ENCODE measurements at regions not wholly inside any gene's neighbourhood (a gene's known extent, or its start where the extent isn't known, plus 50 kb on each side); places are given as distances from the start of the nearest gene placed in this dataset.

- ATAC-seq (no peak), DNase-seq (ENCODE audit: extremely low read depth in 1 of 4, low spot score in 3 of 4) (no peak), FAIRE-seq (no peak)
- no TSS peak for BruUV-seq (replicated peaks)
- 0% methylated on average over 1 of the region's 1 CpG for WGBS (ENCODE audit: insufficient coverage, low coverage, missing lambda C conversion rate)
- Histone ChIP-seq H3K27me3 (ENCODE audit: control insufficient read depth in 2 of 2, insufficient read depth in 2 of 2, low read length in 2 of 2) (no peaks in the 10 kb centered on the region), H3K9me3 (replicated peaks; ENCODE audit: control insufficient read depth, insufficient read depth, low read depth, low read length) (no peaks in the 10 kb centered on the region; the same call in 1 of the 2 replicates), H3K4me3 (no peak overlapping the region), H4K20me1 (replicated peaks; ENCODE audit: control insufficient read depth, insufficient read depth, low read length) (no peaks in the 10 kb centered on the region), H3K79me2 (ENCODE audit: control insufficient read depth, insufficient read depth, low read length) (no peaks in the 10 kb centered on the region), H2AFZ (ENCODE audit: low read depth, low read length) (no peak overlapping the region), H3K4me1 (replicated peaks in 1 of 2; ENCODE audit: control insufficient read depth in 2 of 2, insufficient read depth in 2 of 2, low read length in 2 of 2) (no peaks in the 10 kb centered on the region), H3K9ac (ENCODE audit: insufficient read depth in 1 of 2, low read depth in 2 of 2, low read length in 2 of 2) (no peak overlapping the region), H3K4me2 (ENCODE audit: insufficient read depth, low read length) (no peak overlapping the region), H3K36me3 (ENCODE audit: control insufficient read depth, insufficient read depth, low read length) (no peaks in the 10 kb centered on the region), H3K9me1 (ENCODE audit: control insufficient read depth, insufficient read depth, low read length) (no peaks in the 10 kb centered on the region), H3K27ac (ENCODE audit: extremely low read depth, low read depth, low read length) (no peak overlapping the region)
- ChIA-PET POLR2A (no interaction called here), CTCF (ENCODE audit: low intra/inter-chr PET ratio) (no interaction called here)
- intact Hi-C loops (cut with micrococcal nuclease) (no loop called here), in situ Hi-C loops (cut with MboI) (no loop called here)
- TF ChIP-seq IFI16 (CRISPR knock-in tag; IDR thresholded peaks at IDR 0.05) (no peak), FOXO4 (CRISPR knock-in tag; IDR thresholded peaks at IDR 0.05) (no peak), CHD2 (IDR thresholded peaks at IDR 0.05; ENCODE audit: low read depth, low read length) (no peak), NR2C2 (CRISPR knock-in tag; IDR thresholded peaks at IDR 0.05) (no peak), NR2C2 (tag; IDR thresholded peaks at IDR 0.05) (no peak), EHMT2 (IDR thresholded peaks at IDR 0.05) (no peak), FOXK2 (conservative IDR thresholded peaks at IDR 0.05 in 1 of 2, IDR thresholded peaks at IDR 0.05 in 1 of 2; ENCODE audit: low read depth in 2 of 2) (no peak), ZMIZ1 (IDR thresholded peaks at IDR 0.05; ENCODE audit: low read depth in 2 of 2, low read length in 2 of 2) (no peak), ETV5 (CRISPR knock-in tag; IDR thresholded peaks at IDR 0.05; ENCODE audit: low read depth) (no peak), ZNF77 (CRISPR knock-in tag; IDR thresholded peaks at IDR 0.05) (no peak), TBP (optimal IDR thresholded peaks at IDR 0.05; ENCODE audit: low read depth, low read length) (no peak), GATAD2B (IDR thresholded peaks at IDR 0.05; ENCODE audit: borderline replicate concordance) (no peak)
- TF ChIP-seq, protein P1, sequence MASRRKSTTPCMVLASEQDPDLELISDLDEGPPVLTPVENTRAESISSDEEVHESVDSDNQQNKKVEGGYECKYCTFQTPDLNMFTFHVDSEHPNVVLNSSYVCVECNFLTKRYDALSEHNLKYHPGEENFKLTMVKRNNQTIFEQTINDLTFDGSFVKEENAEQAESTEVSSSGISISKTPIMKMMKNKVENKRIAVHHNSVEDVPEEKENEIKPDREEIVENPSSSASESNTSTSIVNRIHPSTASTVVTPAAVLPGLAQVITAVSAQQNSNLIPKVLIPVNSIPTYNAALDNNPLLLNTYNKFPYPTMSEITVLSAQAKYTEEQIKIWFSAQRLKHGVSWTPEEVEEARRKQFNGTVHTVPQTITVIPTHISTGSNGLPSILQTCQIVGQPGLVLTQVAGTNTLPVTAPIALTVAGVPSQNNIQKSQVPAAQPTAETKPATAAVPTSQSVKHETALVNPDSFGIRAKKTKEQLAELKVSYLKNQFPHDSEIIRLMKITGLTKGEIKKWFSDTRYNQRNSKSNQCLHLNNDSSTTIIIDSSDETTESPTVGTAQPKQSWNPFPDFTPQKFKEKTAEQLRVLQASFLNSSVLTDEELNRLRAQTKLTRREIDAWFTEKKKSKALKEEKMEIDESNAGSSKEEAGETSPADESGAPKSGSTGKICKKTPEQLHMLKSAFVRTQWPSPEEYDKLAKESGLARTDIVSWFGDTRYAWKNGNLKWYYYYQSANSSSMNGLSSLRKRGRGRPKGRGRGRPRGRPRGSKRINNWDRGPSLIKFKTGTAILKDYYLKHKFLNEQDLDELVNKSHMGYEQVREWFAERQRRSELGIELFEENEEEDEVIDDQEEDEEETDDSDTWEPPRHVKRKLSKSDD (conservative IDR thresholded peaks at IDR 0.05; ENCODE audit: low read length): no peak
- TF ChIP-seq, protein P2, sequence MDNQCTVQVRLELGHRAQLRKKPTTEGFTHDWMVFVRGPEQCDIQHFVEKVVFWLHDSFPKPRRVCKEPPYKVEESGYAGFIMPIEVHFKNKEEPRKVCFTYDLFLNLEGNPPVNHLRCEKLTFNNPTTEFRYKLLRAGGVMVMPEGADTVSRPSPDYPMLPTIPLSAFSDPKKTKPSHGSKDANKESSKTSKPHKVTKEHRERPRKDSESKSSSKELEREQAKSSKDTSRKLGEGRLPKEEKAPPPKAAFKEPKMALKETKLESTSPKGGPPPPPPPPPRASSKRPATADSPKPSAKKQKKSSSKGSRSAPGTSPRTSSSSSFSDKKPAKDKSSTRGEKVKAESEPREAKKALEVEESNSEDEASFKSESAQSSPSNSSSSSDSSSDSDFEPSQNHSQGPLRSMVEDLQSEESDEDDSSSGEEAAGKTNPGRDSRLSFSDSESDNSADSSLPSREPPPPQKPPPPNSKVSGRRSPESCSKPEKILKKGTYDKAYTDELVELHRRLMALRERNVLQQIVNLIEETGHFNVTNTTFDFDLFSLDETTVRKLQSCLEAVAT (IDR thresholded peaks at IDR 0.05): no peak
- TF ChIP-seq, protein P3, sequence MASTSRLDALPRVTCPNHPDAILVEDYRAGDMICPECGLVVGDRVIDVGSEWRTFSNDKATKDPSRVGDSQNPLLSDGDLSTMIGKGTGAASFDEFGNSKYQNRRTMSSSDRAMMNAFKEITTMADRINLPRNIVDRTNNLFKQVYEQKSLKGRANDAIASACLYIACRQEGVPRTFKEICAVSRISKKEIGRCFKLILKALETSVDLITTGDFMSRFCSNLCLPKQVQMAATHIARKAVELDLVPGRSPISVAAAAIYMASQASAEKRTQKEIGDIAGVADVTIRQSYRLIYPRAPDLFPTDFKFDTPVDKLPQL (IDR thresholded peaks at IDR 0.05; ENCODE audit: extremely low read depth, insufficient read length): no peak
These were observed 169.0 kb downstream of the OSR1 start for GRCh38 chr2:19189391-19189790.
